Rectal smooth muscle tissue (tissue), 1 donor: ENCODE measurements at regions not wholly inside any gene's neighbourhood (a gene's known extent, or its start where the extent isn't known, plus 50 kb on each side); places are given as distances from the start of the nearest gene placed in this dataset.

Source experiments
- H3K27ac ChIP-seq: one replicate; pipeline ENCODE4 v1.7.0; 2013; ENCODE audit warnings: low read depth, low read length, inconsistent platforms
- H3K27me3 ChIP-seq: one replicate; pipeline ENCODE4 v1.7.0; 2013; ENCODE audit warnings: low read length; ENCODE audit not compliant: control insufficient read depth, insufficient read depth
- H3K36me3 ChIP-seq: one replicate; pipeline ENCODE4 v1.7.0; 2013; ENCODE audit warnings: low read length; ENCODE audit not compliant: control insufficient read depth, insufficient read depth
- H3K4me1 ChIP-seq: one replicate; pipeline ENCODE4 v1.7.0; 2013; ENCODE audit warnings: low read length; ENCODE audit not compliant: control insufficient read depth, insufficient read depth
- H3K4me3 ChIP-seq: one replicate; pipeline ENCODE4 v1.7.0; 2013; ENCODE audit warnings: low read length
- H3K9ac ChIP-seq: one replicate; pipeline ENCODE4 v1.7.0; 2013; ENCODE audit warnings: low read length

DNA sequence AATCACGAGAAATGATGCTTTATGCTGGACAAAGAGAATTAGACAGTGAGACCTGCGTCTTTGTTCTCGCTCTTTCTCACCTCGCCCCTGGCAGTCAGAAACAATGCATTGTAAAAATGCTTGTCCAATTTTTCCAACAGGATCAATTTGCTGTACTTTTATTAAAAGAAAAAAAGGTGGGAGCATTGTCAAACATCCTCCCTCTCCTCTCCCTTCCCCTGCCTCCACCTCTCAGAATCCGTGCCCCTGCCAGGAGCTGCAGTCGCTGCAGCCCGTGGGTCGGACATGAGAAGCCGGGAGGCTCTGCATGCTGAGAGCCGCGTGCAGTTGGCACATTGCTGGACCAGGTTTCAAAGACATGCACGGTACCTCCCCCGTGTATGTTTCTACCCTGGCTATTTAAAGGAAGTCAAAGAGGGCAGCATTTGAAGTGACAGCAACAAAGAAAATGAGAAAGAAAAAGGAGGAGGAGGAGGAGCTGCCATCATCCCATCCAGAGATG lies 161.0 kb upstream of the KAZN start:
- H3K4me3 ChIP-seq = no peak overlapping the region
- H3K36me3 ChIP-seq = no peaks in the 10 kb centered on the region
- no peak overlapping the region for H3K27ac ChIP-seq
- no peak overlapping the region for H3K9ac ChIP-seq
- H3K4me1 ChIP-seq = no peaks in the 10 kb centered on the region
- no peaks in the 10 kb centered on the region for H3K27me3 ChIP-seq

GRCh38 chr1:14438127-14438769 lies 160.2 kb upstream of the KAZN start:
- no peaks in the 10 kb centered on the region for H3K4me1 ChIP-seq
- no peak overlapping the region for H3K4me3 ChIP-seq
- no peaks in the 10 kb centered on the region for H3K36me3 ChIP-seq
- H3K27ac ChIP-seq = no peak overlapping the region
- H3K27me3 ChIP-seq = no peaks in the 10 kb centered on the region
- H3K9ac ChIP-seq = no peak overlapping the region

DNA sequence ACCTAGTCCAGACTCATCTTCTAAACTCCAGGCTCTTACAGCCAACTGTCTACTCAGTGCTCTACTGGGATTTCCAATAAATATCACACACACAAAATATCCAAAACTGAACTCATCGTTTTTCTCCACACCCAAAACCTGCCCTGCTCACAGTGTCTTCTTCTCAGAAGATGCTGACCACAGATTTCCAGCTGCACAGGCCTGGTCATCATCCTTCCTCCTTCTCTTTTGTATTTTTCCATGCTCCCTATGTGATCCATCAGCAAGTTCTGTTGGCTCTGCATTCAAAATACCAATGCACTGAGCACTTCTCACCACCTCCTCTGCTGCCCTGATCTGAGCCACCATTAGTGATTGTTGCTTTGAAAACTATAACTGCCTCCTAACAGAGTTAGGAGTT lies 159.5 kb upstream of the KAZN start:
- Histone ChIP-seq H3K4me3 (no peak overlapping the region), H3K27ac (no peak overlapping the region), H3K4me1 (no peaks in the 10 kb centered on the region), H3K36me3 (no peaks in the 10 kb centered on the region), H3K9ac (no peak overlapping the region), H3K27me3 (no peaks in the 10 kb centered on the region)

- Histone ChIP-seq H3K27me3 (no peaks in the 10 kb centered on the region), H3K4me1 (no peaks in the 10 kb centered on the region), H3K4me3 (no peak overlapping the region), H3K36me3 (no peaks in the 10 kb centered on the region), H3K27ac (no peak overlapping the region), H3K9ac (no peak overlapping the region)
These were observed 158.3 kb upstream of the KAZN start for GRCh38 chr1:14440166-14440565.

DNA sequence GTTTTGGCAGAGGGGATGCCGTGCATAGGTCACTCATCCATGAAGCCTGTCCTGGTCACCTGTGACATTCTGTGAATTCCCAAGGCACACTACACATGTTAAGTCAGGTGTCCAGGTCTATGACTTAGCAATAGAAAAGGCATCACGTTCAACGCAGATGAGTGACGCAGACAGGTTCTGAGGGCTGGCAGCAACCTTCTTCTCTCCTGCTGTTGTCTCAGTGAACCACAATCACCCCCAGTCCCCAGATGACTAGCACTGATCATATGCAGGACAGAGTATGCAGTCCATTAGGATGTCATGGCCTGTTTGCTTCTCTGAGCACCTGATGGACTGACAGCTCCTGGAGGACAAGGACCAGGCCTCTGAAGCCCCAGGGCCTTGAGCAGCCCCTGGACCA lies 157.8 kb upstream of the KAZN start:
- H3K9ac ChIP-seq = no peak overlapping the region
- H3K36me3 ChIP-seq = no peaks in the 10 kb centered on the region
- no peaks in the 10 kb centered on the region for H3K27me3 ChIP-seq
- H3K27ac ChIP-seq = no peak overlapping the region
- H3K4me1 ChIP-seq = no peaks in the 10 kb centered on the region
- H3K4me3 ChIP-seq = no peak overlapping the region

DNA sequence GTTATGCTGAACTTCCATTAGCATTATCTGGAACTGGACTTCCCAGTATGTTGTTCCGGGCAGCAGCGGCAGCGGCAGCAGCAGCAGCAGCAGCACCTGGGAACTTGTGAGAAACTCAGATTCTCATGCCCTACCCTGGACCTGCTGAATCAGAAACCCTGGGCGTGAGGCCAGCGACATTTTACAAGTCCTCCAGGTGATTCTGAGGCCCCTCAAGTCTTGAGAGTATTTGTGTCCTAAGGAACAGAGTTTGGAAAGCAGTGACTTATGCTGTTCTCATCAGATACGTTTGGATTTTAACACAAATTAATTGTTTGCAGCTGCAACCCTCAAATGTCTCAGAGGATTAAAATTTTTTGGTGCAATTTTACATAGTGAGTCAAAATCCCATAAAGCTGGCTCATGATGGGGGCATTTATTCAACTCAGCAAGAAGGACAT lies 157.2 kb upstream of the KAZN start:
- H3K36me3 ChIP-seq = no peaks in the 10 kb centered on the region
- H3K27ac ChIP-seq = no peak overlapping the region
- no peaks in the 10 kb centered on the region for H3K27me3 ChIP-seq
- H3K4me1 ChIP-seq = no peaks in the 10 kb centered on the region
- H3K4me3 ChIP-seq = no peak overlapping the region
- H3K9ac ChIP-seq = no peak overlapping the region

DNA sequence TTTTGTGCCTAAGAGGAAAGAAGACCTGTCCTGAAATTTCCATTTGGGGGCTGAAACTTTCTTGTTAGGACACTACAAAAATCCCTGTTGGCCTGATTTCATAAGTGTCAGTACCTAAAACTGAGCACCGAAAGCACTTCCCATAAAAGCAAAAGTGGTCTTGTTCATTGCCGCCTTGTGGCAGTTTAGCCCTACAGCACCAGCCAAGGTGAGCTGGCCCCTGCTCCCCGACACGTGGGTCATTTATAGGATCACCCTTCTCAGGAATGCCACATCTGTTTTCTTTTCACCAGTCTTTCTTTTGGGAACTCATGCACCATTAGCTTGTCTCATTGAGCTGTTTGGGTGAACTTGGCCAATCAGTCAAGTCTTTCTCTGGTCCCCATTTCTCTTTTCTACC lies 155.8 kb upstream of the KAZN start:
- H3K27me3 ChIP-seq = no peaks in the 10 kb centered on the region
- no peak overlapping the region for H3K9ac ChIP-seq
- H3K4me1 ChIP-seq = no peaks in the 10 kb centered on the region
- H3K4me3 ChIP-seq = no peak overlapping the region
- no peak overlapping the region for H3K27ac ChIP-seq
- H3K36me3 ChIP-seq = no peaks in the 10 kb centered on the region

- Histone ChIP-seq H3K27ac (no peak overlapping the region), H3K36me3 (no peaks in the 10 kb centered on the region), H3K4me1 (no peaks in the 10 kb centered on the region), H3K4me3 (no peak overlapping the region), H3K9ac (no peak overlapping the region), H3K27me3 (no peaks in the 10 kb centered on the region)
These were observed 155.2 kb upstream of the KAZN start for GRCh38 chr1:14443164-14443787.

- Histone ChIP-seq H3K4me1 (no peaks in the 10 kb centered on the region), H3K27ac (no peak overlapping the region), H3K9ac (no peak overlapping the region), H3K27me3 (no peaks in the 10 kb centered on the region), H3K36me3 (no peaks in the 10 kb centered on the region), H3K4me3 (no peak overlapping the region)
These were observed 147.3 kb upstream of the KAZN start for GRCh38 chr1:14451217-14451616.

- Histone ChIP-seq H3K4me1 (no peaks in the 10 kb centered on the region), H3K9ac (no peak overlapping the region), H3K36me3 (no peaks in the 10 kb centered on the region), H3K27ac (no peak overlapping the region), H3K4me3 (no peak overlapping the region), H3K27me3 (no peaks in the 10 kb centered on the region)
These were observed 145.9 kb upstream of the KAZN start for GRCh38 chr1:14452551-14452950.

GRCh38 chr1:14460173-14460572 lies 138.3 kb upstream of the KAZN start:
- Histone ChIP-seq H3K4me1 (no peaks in the 10 kb centered on the region), H3K4me3 (no peak overlapping the region), H3K27ac (no peak overlapping the region), H3K36me3 (no peaks in the 10 kb centered on the region), H3K9ac (no peak overlapping the region), H3K27me3 (no peaks in the 10 kb centered on the region)

- no peak overlapping the region for H3K27ac ChIP-seq
- no peaks in the 10 kb centered on the region for H3K27me3 ChIP-seq
- H3K4me1 ChIP-seq = no peaks in the 10 kb centered on the region
- no peak overlapping the region for H3K4me3 ChIP-seq
- H3K36me3 ChIP-seq = no peaks in the 10 kb centered on the region
- H3K9ac ChIP-seq = no peak overlapping the region
These were observed 135.6 kb upstream of the KAZN start for GRCh38 chr1:14462851-14463250.

DNA sequence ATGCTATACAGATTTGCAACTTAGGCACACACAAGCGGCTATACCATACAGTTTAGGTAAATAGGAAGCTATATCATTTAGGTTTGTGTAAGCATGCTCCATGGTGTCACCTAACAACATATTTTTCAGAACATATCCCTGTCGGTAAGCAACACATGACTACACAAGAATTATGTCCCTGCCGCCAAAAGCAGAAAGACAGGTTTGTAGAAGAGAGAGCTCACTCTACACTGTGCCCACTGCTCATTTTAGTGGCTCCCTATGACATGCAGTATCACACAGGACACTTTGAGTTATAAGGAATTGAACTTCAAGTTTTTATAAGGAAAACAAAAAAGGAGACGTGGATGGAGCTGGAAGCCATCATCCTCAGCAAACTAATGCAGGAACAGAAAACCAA lies 132.5 kb upstream of the KAZN start:
- H3K27ac ChIP-seq = no peak overlapping the region
- no peaks in the 10 kb centered on the region for H3K4me1 ChIP-seq
- H3K27me3 ChIP-seq = no peaks in the 10 kb centered on the region
- H3K36me3 ChIP-seq = no peaks in the 10 kb centered on the region
- H3K9ac ChIP-seq = no peak overlapping the region
- no peak overlapping the region for H3K4me3 ChIP-seq
